HG02938 (cell line): ENCODE measurements at regions not wholly inside any gene's neighbourhood (a gene's known extent, or its start where the extent isn't known, plus 50 kb on each side); places are given as distances from the start of the nearest gene placed in this dataset.

Source experiments
- ATAC-seq: cut with Tn5 transposase; IDR thresholded peaks from one replicate; pipeline ENCODE4 v1.9.1; 2021; ENCODE audit warnings: mild to moderate bottlenecking, moderate library complexity; ENCODE audit not compliant: unreplicated experiment

GRCh38 chr12:93042684-93043083 lies 113.6 kb upstream of the EEA1 start:
- no peak for ATAC-seq

- ATAC-seq, result no peak
Measured at GRCh38 chr12:93043192-93043876, 114.2 kb upstream of the EEA1 start.

- no peak for ATAC-seq
Measured at GRCh38 chr12:93043877-93044209, 114.7 kb upstream of the EEA1 start.

GRCh38 chr12:93047118-93047517 lies 118.0 kb upstream of the EEA1 start:
- no peak for ATAC-seq

- no peak for ATAC-seq
Measured at GRCh38 chr12:93048656-93049055, 119.6 kb upstream of the EEA1 start.

GRCh38 chr12:93050026-93050747 lies 121.1 kb upstream of the EEA1 start:
- ATAC-seq, result no peak

- no peak for ATAC-seq
Measured at GRCh38 chr12:93050748-93051081, 121.6 kb upstream of the EEA1 start.

GRCh38 chr12:93054021-93054420 lies 124.9 kb upstream of the EEA1 start:
- no peak for ATAC-seq

GRCh38 chr12:93055221-93055620 lies 126.1 kb upstream of the EEA1 start:
- ATAC-seq, result no peak

GRCh38 chr12:93056971-93057535 lies 128.0 kb upstream of the EEA1 start:
- ATAC-seq, result no peak

GRCh38 chr12:93058280-93058679 lies 129.2 kb upstream of the EEA1 start:
- ATAC-seq, result no peak

GRCh38 chr12:93059288-93059687 lies 130.2 kb upstream of the EEA1 start:
- ATAC-seq, result no peak

- peak; percentile 100 for ATAC-seq
Measured at GRCh38 chr12:93059925-93060665, 131.0 kb upstream of the EEA1 start.

GRCh38 chr12:93060666-93061472 lies 131.8 kb upstream of the EEA1 start:
- peak; percentile 20 for ATAC-seq

GRCh38 chr12:93061473-93062419 lies 132.7 kb upstream of the EEA1 start:
- ATAC-seq, result no peak

- ATAC-seq, result no peak
Measured at GRCh38 chr12:93065896-93066295, 136.8 kb upstream of the EEA1 start.

- no peak for ATAC-seq
Measured at GRCh38 chr12:93072340-93072739, 143.2 kb upstream of the EEA1 start.

- ATAC-seq, result no peak
Measured at GRCh38 chr12:93073324-93073723, 144.2 kb upstream of the EEA1 start.

- ATAC-seq, result no peak
Measured at GRCh38 chr12:93078059-93078458, 149.0 kb upstream of the EEA1 start.

- no peak for ATAC-seq
Measured at GRCh38 chr12:93078577-93078976, 149.5 kb upstream of the EEA1 start.
